Central memory CD8-positive, alpha-beta T cell (primary cell): ENCODE measurements at regions not wholly inside any gene's neighbourhood (a gene's known extent, or its start where the extent isn't known, plus 50 kb on each side); places are given as distances from the start of the nearest gene placed in this dataset.

Experiments
- ATAC-seq: fragments of 150-1000 bp; cut with Tn5 transposase; replicated peaks from 2 replicates; pipeline ENCODE4 v1.10.0; 2022; ENCODE audit warnings: mild to moderate bottlenecking, moderate FRiP score, moderate number of reproducible peaks; ENCODE audit not compliant: poor library complexity, severe bottlenecking; ENCODE audit errors: extremely low read depth
- DNase-seq, 2 donors: peaks; one replicate each; pipeline ENCODE4 v3.0.0; 2021; ENCODE audit warnings: low spot score in 2 of 2
- H3K27ac Mint-ChIP-seq: one replicate; pipeline ENCODE4 v1.8.0; 2022; ENCODE audit warnings: low read depth, mild to moderate bottlenecking, moderate library complexity, mixed read lengths
- H3K27me3 Mint-ChIP-seq: one replicate; pipeline ENCODE4 v1.8.0; 2022; ENCODE audit warnings: mixed read lengths
- H3K36me3 Mint-ChIP-seq: one replicate; pipeline ENCODE4 v1.8.0; 2022; ENCODE audit warnings: mild to moderate bottlenecking, moderate library complexity, mixed read lengths; ENCODE audit not compliant: insufficient read depth
- H3K4me1 Mint-ChIP-seq: one replicate; pipeline ENCODE4 v1.8.0; 2022; ENCODE audit warnings: mixed read lengths
- H3K4me3 Mint-ChIP-seq: one replicate; pipeline ENCODE4 v1.8.0; 2022; ENCODE audit warnings: mild to moderate bottlenecking, moderate library complexity, mixed read lengths
- H3K9me3 Mint-ChIP-seq: one replicate; pipeline ENCODE4 v1.8.0; 2022; ENCODE audit warnings: mixed read lengths

GRCh38 chr2:42847596-42848151 lies 55.3 kb upstream of the HAAO start:
- no peak for ATAC-seq

GRCh38 chr2:42846932-42847595 lies 54.7 kb upstream of the HAAO start:
- Mint-ChIP-seq H3K27ac (no peak overlapping the region), H3K4me3 (no peak overlapping the region), H3K27me3 (no peaks in the 10 kb centered on the region), H3K4me1 (no peaks in the 10 kb centered on the region), H3K9me3 (no peaks in the 10 kb centered on the region), H3K36me3 (no peaks in the 10 kb centered on the region)
- ATAC-seq (no peak), DNase-seq (no peak)

More at GRCh38 chr2:42847596-42848151, 55.3 kb upstream of the HAAO start:
- H3K4me1 Mint-ChIP-seq: no peaks in the 10 kb centered on the region
- no peak for DNase-seq
- no peaks in the 10 kb centered on the region for H3K9me3 Mint-ChIP-seq
- no peaks in the 10 kb centered on the region for H3K36me3 Mint-ChIP-seq
- no peaks in the 10 kb centered on the region for H3K27me3 Mint-ChIP-seq
- H3K27ac Mint-ChIP-seq: no peak overlapping the region
- H3K4me3 Mint-ChIP-seq: no peak overlapping the region

- Mint-ChIP-seq H3K4me3 (no peak overlapping the region), H3K36me3 (no peaks in the 10 kb centered on the region), H3K9me3 (no peaks in the 10 kb centered on the region), H3K4me1 (no peaks in the 10 kb centered on the region), H3K27me3 (no peaks in the 10 kb centered on the region), H3K27ac (no peak overlapping the region)
- ATAC-seq (no peak), DNase-seq (no peak)
Observed at GRCh38 chr2:42846026-42846425, 53.6 kb upstream of the HAAO start.

GRCh38 chr2:42844901-42845821 lies 52.8 kb upstream of the HAAO start:
- no peak for ATAC-seq
- no peak for DNase-seq
- Mint-ChIP-seq H3K27me3 (no peaks in the 10 kb centered on the region), H3K27ac (no peak overlapping the region), H3K4me1 (no peaks in the 10 kb centered on the region), H3K36me3 (no peaks in the 10 kb centered on the region), H3K9me3 (no peaks in the 10 kb centered on the region), H3K4me3 (no peak overlapping the region)

- Mint-ChIP-seq H3K4me1 (no peaks in the 10 kb centered on the region), H3K27me3 (no peaks in the 10 kb centered on the region), H3K36me3 (no peaks in the 10 kb centered on the region), H3K9me3 (no peaks in the 10 kb centered on the region), H3K27ac (no peak overlapping the region), H3K4me3 (no peak overlapping the region)
- ATAC-seq (no peak), DNase-seq (no peak)
Observed at GRCh38 chr2:42844366-42844765, 52.0 kb upstream of the HAAO start.

- no peaks in the 10 kb centered on the region for H3K27me3 Mint-ChIP-seq
- no peak overlapping the region for H3K4me3 Mint-ChIP-seq
- no peak for DNase-seq
- H3K4me1 Mint-ChIP-seq: no peaks in the 10 kb centered on the region
- H3K36me3 Mint-ChIP-seq: no peaks in the 10 kb centered on the region
- H3K27ac Mint-ChIP-seq: no peak overlapping the region
- no peak for ATAC-seq
- H3K9me3 Mint-ChIP-seq: no peaks in the 10 kb centered on the region
Observed at GRCh38 chr2:42843611-42844010, 51.2 kb upstream of the HAAO start.

- Mint-ChIP-seq H3K9me3 (no peaks in the 10 kb centered on the region), H3K27me3 (no peaks in the 10 kb centered on the region), H3K4me3 (no peak overlapping the region), H3K27ac (no peak overlapping the region), H3K4me1 (no peaks in the 10 kb centered on the region), H3K36me3 (no peaks in the 10 kb centered on the region)
- no peak for DNase-seq
- no peak for ATAC-seq
Observed at GRCh38 chr2:42843131-42843530, 50.7 kb upstream of the HAAO start.

- H3K9me3 Mint-ChIP-seq: no peaks in the 10 kb centered on the region
- no peaks in the 10 kb centered on the region for H3K4me1 Mint-ChIP-seq
- no peak for ATAC-seq
- no peak overlapping the region for H3K4me3 Mint-ChIP-seq
- no peaks in the 10 kb centered on the region for H3K36me3 Mint-ChIP-seq
- no peak overlapping the region for H3K27ac Mint-ChIP-seq
- no peak for DNase-seq
- no peaks in the 10 kb centered on the region for H3K27me3 Mint-ChIP-seq
Observed at GRCh38 chr2:42842466-42842865, 50.1 kb upstream of the HAAO start.
